T-helper 17 cell (primary cell): ENCODE measurements at regions not wholly inside any gene's neighbourhood (a gene's known extent, or its start where the extent isn't known, plus 50 kb on each side); places are given as distances from the start of the nearest gene placed in this dataset.
A peak's percentile ranks its signal among the peaks of the same experiment; 100 is the strongest.

Experiments used
- ATAC-seq: fragments of 150-1000 bp; cut with Tn5 transposase; 2 replicates; pipeline ENCODE4 v1.10.0; 2021; ENCODE audit warnings: mild to moderate bottlenecking, moderate library complexity
- DNase-seq, 3 donors: peaks; one replicate each; pipeline versions ENCODE4 v3.0.0 to v3.0.0-alpha.2; 2020 to 2021
- H3K9me3 ChIP-seq: one replicate; pipeline ENCODE4 v1.7.0; 2013; ENCODE audit warnings: low read length, mild to moderate bottlenecking; ENCODE audit not compliant: control insufficient read depth, poor library complexity, severe bottlenecking
- H3K27ac Mint-ChIP-seq: one replicate; pipeline ENCODE4 v1.8.0; 2022; ENCODE audit warnings: mild to moderate bottlenecking, moderate library complexity, mixed read lengths
- H3K27me3 Mint-ChIP-seq: one replicate; pipeline ENCODE4 v1.8.0; 2022; ENCODE audit warnings: mixed read lengths
- H3K36me3 Mint-ChIP-seq: one replicate; pipeline ENCODE4 v1.8.0; 2022; ENCODE audit warnings: low read depth, mixed read lengths
- H3K4me1 Mint-ChIP-seq: one replicate; pipeline ENCODE4 v1.8.0; 2022; ENCODE audit warnings: mild to moderate bottlenecking, mixed read lengths
- H3K4me3 Mint-ChIP-seq: one replicate; pipeline ENCODE4 v1.8.0; 2022; ENCODE audit warnings: mild to moderate bottlenecking, moderate library complexity, mixed read lengths

DNA sequence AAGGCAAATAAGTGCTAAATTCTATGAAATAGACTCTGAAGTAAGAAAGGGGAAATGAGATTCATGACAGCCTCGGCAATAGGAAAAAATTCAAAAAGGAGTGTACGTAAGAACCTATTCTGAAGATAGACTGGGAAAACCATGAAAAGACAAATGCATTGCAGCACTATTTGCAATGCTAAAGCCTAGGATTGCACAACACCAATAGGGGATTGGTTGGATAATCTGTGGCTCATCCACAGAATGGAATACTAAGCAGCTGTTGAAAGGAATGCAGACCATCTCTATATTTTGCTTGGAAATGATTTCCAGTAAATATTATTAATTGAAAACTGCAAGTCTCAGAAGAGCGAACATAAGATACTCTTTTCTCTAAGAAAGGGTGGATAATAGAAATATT is 91.7 kb upstream of the CLMP start:
- no peaks in the 10 kb centered on the region for H3K9me3 ChIP-seq
- H3K27ac Mint-ChIP-seq = no peak overlapping the region
- H3K36me3 Mint-ChIP-seq = no peaks in the 10 kb centered on the region
- DNase-seq (no peak), ATAC-seq (no peak)
- peaks cover 39% of the 10 kb centered on the region for H3K27me3 Mint-ChIP-seq
- H3K4me1 Mint-ChIP-seq = no peaks in the 10 kb centered on the region
- H3K4me3 Mint-ChIP-seq = no peak overlapping the region

DNA sequence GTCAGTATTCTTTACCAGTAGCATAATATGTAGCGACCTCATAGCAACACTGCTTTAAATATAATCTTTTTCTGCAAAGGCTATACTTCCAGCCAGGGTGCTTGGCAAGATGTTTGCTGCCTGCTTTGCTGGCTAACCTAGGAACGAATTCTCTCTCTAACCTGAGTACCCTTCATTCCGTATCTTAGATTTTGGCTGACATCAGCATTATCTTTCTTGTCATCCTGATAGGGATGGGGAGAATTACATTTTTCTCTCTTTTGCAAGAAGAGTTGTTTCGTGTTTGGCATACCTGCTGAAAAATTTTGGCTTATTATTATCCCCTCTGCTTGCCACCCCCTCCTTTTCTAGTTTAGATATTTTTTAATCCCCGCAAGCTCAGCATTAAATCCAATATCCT is 91.2 kb upstream of the CLMP start:
- no peak for DNase-seq
- H3K27me3 Mint-ChIP-seq = peaks cover 39% of the 10 kb centered on the region

DNA sequence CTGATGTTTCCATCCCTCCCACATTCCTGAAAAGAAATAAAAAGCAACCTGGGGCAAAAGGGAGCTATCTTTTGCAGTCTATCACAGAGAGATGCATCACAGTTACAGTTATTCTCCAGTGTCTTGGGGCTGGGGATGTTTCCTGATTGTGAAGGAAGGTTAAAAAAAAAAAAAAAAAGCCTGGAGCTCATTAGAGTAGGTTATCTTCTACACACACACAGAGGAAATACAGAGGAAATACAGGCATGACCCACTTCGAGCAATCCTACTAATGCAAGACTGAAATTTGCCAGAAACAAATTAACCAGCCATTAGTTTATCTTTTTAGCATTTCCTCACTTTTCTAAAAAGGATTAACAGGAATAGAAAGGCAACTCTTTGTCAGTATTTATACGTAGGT is 89.4 kb upstream of the CLMP start:
- Mint-ChIP-seq H3K4me1 (no peaks in the 10 kb centered on the region), H3K36me3 (no peaks in the 10 kb centered on the region), H3K27ac (no peak overlapping the region), H3K4me3 (no peak overlapping the region), H3K27me3 (peaks cover 40% of the 10 kb centered on the region)
- DNase-seq (no peak), ATAC-seq (no peak)
- no peaks in the 10 kb centered on the region for H3K9me3 ChIP-seq

More for the DNA sequence above, 91.2 kb upstream of the CLMP start:
- no peaks in the 10 kb centered on the region for H3K9me3 ChIP-seq
- no peaks in the 10 kb centered on the region for H3K4me1 Mint-ChIP-seq
- no peaks in the 10 kb centered on the region for H3K36me3 Mint-ChIP-seq
- no peak overlapping the region for H3K27ac Mint-ChIP-seq
- H3K4me3 Mint-ChIP-seq = no peak overlapping the region
- no peak for ATAC-seq

DNA sequence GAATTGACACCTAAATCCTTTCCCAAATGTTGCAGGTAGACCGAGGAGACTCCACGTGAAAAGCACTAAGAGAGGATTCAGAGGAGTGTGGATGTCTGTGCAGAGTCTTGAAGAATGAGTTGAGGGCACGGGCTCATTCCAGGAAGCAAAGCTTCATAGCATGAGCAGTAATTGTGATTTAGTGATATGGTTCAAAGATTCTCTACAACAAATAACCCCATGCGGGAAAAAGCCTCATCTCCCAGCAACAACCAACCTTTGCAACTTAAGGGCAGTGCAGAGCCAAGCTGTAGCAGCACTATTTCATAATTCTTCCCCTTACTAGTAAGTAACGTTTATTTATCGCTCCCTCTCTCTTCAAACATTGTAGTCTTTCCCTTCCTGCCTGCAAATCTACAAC is 87.5 kb upstream of the CLMP start:
- Mint-ChIP-seq H3K27me3 (peaks cover 29% of the 10 kb centered on the region), H3K27ac (no peak overlapping the region), H3K4me3 (no peak overlapping the region), H3K4me1 (no peaks in the 10 kb centered on the region), H3K36me3 (no peaks in the 10 kb centered on the region)
- ATAC-seq (no peak), DNase-seq (no peak)
- H3K9me3 ChIP-seq = no peaks in the 10 kb centered on the region

DNA sequence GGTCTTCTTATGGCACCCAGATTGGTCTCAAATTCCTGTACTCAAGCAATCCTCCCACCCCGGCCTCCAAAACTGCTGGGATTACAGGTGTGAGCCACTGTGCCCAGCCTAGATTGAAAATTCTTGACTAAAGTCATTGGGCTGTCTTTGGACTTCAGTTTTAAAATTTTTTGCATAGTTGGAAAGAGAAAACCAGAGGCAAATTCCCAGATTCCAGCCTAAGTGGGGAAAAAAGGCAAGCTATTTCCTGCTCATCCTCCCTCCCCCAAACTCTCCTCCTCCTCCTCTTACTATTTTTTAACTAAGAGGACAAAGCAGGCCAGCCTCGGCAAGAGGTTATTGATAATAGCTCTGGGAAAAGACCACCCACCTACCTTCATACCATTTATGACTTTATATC is 78.6 kb upstream of the CLMP start:
- H3K9me3 ChIP-seq = no peaks in the 10 kb centered on the region
- H3K4me1 Mint-ChIP-seq = no peaks in the 10 kb centered on the region
- H3K4me3 Mint-ChIP-seq = no peak overlapping the region
- ATAC-seq (no peak), DNase-seq (no peak)
- no peaks in the 10 kb centered on the region for H3K36me3 Mint-ChIP-seq
- H3K27ac Mint-ChIP-seq = no peak overlapping the region
- H3K27me3 Mint-ChIP-seq = peaks cover 11% of the 10 kb centered on the region

DNA sequence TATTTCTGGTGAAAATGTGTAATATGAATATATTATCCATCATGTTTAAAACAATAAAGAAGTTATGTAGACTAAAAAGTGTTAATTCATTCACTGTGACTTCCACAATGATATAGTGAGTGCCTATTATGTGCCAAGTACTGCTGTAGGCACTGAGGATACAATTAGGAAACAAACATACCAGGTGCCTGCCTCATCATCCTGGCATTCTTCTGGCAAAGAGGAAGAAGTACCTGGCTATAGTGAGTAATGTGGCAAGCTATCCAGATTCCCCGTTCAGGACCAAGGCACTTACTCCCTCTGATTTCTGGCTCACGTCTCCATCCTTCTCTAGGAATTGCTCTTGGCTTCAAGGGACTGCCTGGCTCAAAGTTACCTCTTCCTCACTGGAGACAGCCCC is 77.5 kb upstream of the CLMP start:
- DNase-seq (no peak), ATAC-seq (no peak)
- Mint-ChIP-seq H3K36me3 (no peaks in the 10 kb centered on the region), H3K27ac (no peak overlapping the region), H3K4me1 (peaks cover 2% of the 10 kb centered on the region), H3K4me3 (no peak overlapping the region), H3K27me3 (peaks cover 8% of the 10 kb centered on the region)
- H3K9me3 ChIP-seq = no peaks in the 10 kb centered on the region

DNA sequence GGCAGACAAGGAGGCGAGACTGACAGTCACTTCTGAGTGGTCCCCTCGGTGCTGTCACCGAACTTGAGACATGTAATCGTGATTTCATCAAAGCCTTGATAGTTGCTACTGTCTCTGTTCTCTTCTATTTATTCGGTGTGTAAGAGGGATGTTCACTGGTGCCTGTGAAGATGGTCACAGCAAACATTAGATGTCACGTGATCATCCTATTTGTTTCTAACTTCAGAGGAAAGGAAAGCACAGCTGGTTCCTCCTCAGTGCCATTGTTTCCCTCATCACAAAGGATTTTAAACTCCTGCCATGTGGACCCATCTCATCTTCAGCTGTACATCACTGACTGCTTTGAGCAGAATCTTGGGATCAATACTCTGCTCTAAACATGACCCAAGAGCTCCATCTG is 73.1 kb upstream of the CLMP start:
- Mint-ChIP-seq H3K27me3 (peaks cover 35% of the 10 kb centered on the region), H3K36me3 (no peaks in the 10 kb centered on the region), H3K4me1 (peaks cover 2% of the 10 kb centered on the region), H3K27ac (no peak overlapping the region), H3K4me3 (no peak overlapping the region)
- no peak for ATAC-seq
- DNase-seq = no peak
- H3K9me3 ChIP-seq = no peaks in the 10 kb centered on the region

DNA sequence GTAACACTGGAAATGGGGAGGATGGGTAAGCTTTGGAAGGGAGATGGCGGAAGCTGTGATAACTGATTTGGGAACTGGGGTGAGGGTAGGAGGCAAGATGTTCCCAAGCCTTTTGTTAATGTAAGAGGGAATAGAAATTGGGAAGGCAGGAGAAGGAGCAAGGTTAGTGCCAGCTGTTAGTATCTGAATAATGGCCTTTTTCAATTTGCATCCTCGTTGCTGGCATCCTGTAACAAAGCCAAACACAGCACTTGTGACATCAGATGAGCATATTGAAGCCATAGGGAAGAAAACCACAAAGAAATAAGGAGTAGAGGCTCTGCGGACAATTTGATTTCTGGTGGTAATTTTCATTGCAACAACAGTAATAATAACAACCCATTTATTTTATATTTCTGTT is 70.9 kb upstream of the CLMP start:
- Mint-ChIP-seq H3K36me3 (no peaks in the 10 kb centered on the region), H3K4me3 (no peak overlapping the region), H3K27me3 (peaks cover 48% of the 10 kb centered on the region), H3K27ac (no peak overlapping the region), H3K4me1 (peaks cover 5% of the 10 kb centered on the region)
- H3K9me3 ChIP-seq = no peaks in the 10 kb centered on the region
- ATAC-seq (no peak), DNase-seq (no peak)

DNA sequence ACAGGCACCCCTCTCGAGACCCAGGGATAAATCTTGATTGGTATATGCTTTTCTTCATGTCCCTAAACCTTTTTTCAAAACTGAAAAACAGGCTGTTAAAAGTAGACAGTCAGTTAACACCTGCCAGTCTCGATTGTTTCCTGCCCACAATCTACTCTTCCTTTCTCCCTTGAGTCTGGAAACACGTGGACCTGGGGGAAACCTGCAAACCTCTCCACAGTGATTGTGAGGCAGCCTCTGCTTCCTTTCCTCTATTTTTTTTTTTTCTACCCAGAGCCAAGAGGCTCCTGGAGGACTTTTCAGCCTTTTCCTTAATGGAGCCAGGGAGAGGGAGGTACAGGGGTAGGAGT is 69.4 kb upstream of the CLMP start:
- no peaks in the 10 kb centered on the region for H3K9me3 ChIP-seq
- Mint-ChIP-seq H3K4me3 (no peak overlapping the region), H3K4me1 (peaks cover 5% of the 10 kb centered on the region), H3K36me3 (no peaks in the 10 kb centered on the region), H3K27me3 (peaks cover 48% of the 10 kb centered on the region), H3K27ac (no peak overlapping the region)
- DNase-seq (no peak), ATAC-seq (no peak)

DNA sequence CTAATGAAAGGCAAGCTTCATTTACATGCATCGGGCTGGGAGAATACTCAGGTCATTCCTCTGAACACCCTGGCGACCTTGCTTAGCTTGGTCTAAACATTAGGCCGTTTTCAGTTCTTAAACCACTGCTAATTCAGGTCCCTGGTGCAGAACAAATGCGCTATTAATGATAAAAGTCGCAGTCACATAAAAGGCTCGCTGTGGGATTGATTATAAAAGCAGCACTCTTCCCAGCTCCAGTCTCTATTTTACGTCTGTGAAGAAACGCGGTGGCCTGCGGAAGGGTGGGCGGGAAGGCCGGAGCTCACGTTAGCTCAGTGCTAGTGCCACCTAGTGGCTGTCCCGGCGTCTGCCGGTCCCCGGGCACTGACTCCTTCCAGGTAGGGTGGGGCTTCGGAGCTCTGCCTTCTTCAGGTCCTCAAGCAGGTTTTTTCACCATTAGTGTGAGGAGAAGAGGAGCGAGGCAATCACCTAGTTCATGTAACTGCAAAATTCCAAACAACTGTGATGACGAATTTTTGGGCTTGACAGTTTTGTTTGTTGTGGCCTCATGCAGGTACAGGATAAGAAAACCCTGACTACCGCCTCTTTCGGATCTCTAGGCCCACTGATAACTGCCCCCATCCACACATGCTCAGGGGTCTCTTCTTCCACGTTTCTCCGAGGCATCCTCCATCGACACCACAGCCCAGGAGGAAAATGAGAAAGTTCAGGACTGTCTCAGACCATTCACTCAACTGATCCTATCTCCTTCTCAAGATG is 66.5 kb upstream of the CLMP start:
- peak; percentile 82 for ATAC-seq
- no peak overlapping the region for H3K4me3 Mint-ChIP-seq
- peak; percentile 24 to 43 (median 35) for DNase-seq
- no peaks in the 10 kb centered on the region for H3K36me3 Mint-ChIP-seq
- no peak overlapping the region for H3K27ac Mint-ChIP-seq
- H3K4me1 Mint-ChIP-seq = peaks cover 3% of the 10 kb centered on the region
- H3K27me3 Mint-ChIP-seq = peaks cover 46% of the 10 kb centered on the region
- no peaks in the 10 kb centered on the region for H3K9me3 ChIP-seq

DNA sequence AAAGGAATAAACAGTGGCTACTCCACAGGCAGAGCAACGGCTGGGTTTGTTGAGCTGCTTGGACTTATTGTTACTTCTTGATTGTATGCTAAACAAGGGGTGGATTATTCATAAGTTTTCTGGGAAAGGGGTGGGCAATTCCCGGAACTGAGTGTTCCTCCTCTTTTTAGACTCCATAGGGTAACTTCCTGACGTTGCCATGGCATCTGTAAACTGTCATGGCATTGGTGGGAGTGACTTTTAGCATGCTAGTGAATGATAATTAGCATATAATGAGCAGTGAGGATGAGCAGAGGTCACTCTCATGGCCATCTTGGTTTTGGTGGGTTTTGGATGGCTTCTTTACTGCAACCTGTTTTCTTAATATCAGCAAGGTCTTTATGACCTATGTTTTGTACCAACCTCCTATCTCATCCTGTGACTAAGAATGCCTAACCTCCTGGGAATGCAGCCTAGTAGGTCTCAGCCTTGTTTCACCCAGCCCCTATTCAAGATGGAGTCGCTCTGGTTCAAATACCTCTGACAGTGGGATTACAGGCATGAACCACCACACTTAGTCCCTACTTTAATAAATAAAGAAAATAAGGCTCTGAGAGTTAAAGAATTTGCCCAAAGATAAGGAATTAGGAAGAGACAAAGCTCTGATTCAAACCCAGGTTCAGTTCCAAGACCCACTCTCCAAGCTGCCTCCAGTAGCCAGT is 65.6 kb upstream of the CLMP start:
- H3K27me3 Mint-ChIP-seq = peaks cover 46% of the 10 kb centered on the region
- H3K36me3 Mint-ChIP-seq = no peaks in the 10 kb centered on the region
- no peak overlapping the region for H3K27ac Mint-ChIP-seq
- ATAC-seq (no peak), DNase-seq (no peak)
- H3K9me3 ChIP-seq = no peaks in the 10 kb centered on the region
- peaks cover 3% of the 10 kb centered on the region for H3K4me1 Mint-ChIP-seq
- no peak overlapping the region for H3K4me3 Mint-ChIP-seq

DNA sequence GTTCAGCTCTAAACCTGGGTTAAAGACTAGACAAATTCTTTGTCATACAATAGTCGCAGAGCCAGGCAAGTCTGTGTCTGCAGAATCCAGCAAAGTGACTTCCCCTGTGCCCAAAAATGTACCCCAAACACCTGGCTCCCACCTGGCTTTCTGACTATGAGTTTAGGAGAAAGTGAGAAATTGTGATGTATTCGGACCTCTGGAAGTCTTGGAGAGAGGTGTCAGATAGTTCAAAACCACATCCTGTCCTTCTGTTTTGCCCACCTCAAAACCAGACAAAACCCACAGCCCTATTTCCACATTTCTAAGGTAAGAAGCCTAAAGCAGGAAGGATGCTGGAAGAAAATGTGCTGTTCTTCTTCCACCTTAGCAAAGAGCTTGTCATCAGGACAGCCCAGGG is 63.8 kb upstream of the CLMP start:
- Mint-ChIP-seq H3K4me3 (no peak overlapping the region), H3K27me3 (peaks cover 44% of the 10 kb centered on the region), H3K4me1 (peaks cover 3% of the 10 kb centered on the region), H3K36me3 (no peaks in the 10 kb centered on the region), H3K27ac (no peak overlapping the region)
- DNase-seq = no peak
- H3K9me3 ChIP-seq = no peaks in the 10 kb centered on the region
- no peak for ATAC-seq

DNA sequence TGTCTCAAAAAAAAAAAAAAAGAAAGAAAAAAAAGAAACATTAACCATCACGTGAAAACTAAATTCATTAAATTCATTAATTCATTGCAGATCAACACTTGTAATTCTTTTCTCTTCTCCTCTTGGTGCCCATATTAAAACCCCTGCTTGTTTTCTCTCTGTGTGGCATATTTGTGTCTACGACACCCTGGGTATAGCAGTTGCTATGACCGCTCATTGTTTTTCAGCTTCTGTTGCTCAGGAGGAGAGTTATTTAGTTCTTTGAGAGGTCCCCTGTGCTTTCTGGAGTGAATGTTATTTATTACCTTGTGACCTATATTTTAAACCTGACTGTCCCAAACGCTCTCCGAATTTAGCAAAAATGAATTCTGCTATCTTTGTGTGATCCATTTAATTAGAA is 62.3 kb upstream of the CLMP start:
- Mint-ChIP-seq H3K27ac (no peak overlapping the region), H3K4me3 (no peak overlapping the region), H3K36me3 (no peaks in the 10 kb centered on the region), H3K4me1 (peaks cover 3% of the 10 kb centered on the region), H3K27me3 (peaks cover 33% of the 10 kb centered on the region)
- ATAC-seq (no peak), DNase-seq (no peak)
- H3K9me3 ChIP-seq = no peaks in the 10 kb centered on the region

DNA sequence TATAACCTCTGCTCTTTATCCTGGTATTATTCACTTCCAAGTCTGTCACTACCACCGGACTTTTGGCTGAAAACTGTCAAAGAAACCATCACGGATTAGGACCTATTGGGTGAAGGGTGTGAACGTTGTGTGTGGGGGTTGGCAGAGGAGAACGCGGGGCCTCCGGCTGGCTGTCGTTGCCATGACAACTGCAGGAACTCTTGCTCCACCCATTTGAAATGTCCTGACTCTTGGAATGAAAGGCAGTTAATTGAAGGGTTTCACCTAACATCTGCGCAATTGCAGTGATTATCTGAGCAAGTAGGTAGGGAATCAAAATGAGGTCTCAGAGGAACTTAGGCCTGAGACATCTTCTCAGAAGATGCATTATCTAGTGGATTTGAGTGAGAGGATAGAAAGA is 60.9 kb upstream of the CLMP start:
- Mint-ChIP-seq H3K27me3 (peaks cover 28% of the 10 kb centered on the region), H3K27ac (no peak overlapping the region), H3K4me3 (no peak overlapping the region), H3K36me3 (no peaks in the 10 kb centered on the region), H3K4me1 (peaks cover 2% of the 10 kb centered on the region)
- no peak for ATAC-seq
- H3K9me3 ChIP-seq = no peaks in the 10 kb centered on the region
- no peak for DNase-seq
